A673 (cell line): ENCODE measurements at regions not wholly inside any gene's neighbourhood (a gene's known extent, or its start where the extent isn't known, plus 50 kb on each side); places are given as distances from the start of the nearest gene placed in this dataset.

ENCODE experiments used
- CTCF ChIP-seq: fragments of 300-800, 200-600 bp; sonication (generic); conservative IDR thresholded peaks from 2 replicates; pipeline ENCODE4 v1.5.1; 2017; ENCODE audit warnings: low read depth, mild to moderate bottlenecking, antibody characterized with exemption, low read length, moderate library complexity, mixed read lengths
- EZH2 ChIP-seq: fragments of 200-600 bp; sonication (generic); IDR thresholded peaks from 2 replicates; pipeline ENCODE4 v1.6.1; 2017; ENCODE audit warnings: borderline replicate concordance, low read depth, mild to moderate bottlenecking, mixed read lengths, antibody characterized with exemption, low read length; ENCODE audit not compliant: poor library complexity, severe bottlenecking

GRCh38 chr3:159817571-159817970 is 171.1 kb upstream of the IL12A start:
- TF ChIP-seq EZH2 (no peak), CTCF (no peak)
